K562 (cell line): ENCODE measurements at regions not wholly inside any gene's neighbourhood (a gene's known extent, or its start where the extent isn't known, plus 50 kb on each side); places are given as distances from the start of the nearest gene placed in this dataset.

Experiments used
- ATAC-seq: fragments of 200-7000 bp; cut with Tn5 transposase; 3 replicates; pipeline ENCODE4 v1.9.1; 2020; ENCODE audit warnings: moderate library complexity
- BruUV-seq: library from RNA; stranded (reverse); fragments of 400-500 nt; replicated peaks from 2 replicates; lab custom pipeline; 2021; lab: Mats Ljungman, UMichigan
- CTCF ChIA-PET: fragments of 300-600 bp; formaldehyde crosslinking; extraction: SDS; loops from one replicate; lab custom pipeline; 2021; ENCODE audit warnings: low intra/inter-chr PET ratio; lab: Yijun Ruan, JAX
- POLR2A ChIA-PET: fragments of 300-600, 350-650 bp; sonication (Branson Sonifier 250); formaldehyde crosslinking; extraction: SDS; loops from one replicate; lab custom pipeline; 2021; ENCODE audit warnings: antibody characterized with exemption, inconsistent platforms; lab: Yijun Ruan, JAX
- DNase-seq, 4 experiments: peaks; one replicate each; pipeline versions ENCODE4 v3.0.0 to v3.0.0-alpha.2; 2011 to 2018; ENCODE audit warnings: low spot score in 3 of 4, mixed read lengths in 3 of 4; ENCODE audit errors: extremely low read depth in 1 of 4
- FAIRE-seq: peaks from 2 replicates; lab custom pipeline; 2011; peaks lifted over from hg19 to GRCh38; lab: Jason Lieb, UNC
- H2AFZ ChIP-seq: 2 replicates; pipeline ENCODE4 v1.6.0; 2011; ENCODE audit warnings: low read depth, low read length, control low read depth, inconsistent platforms
- H3K27ac ChIP-seq: fragments of 200-600 bp; 3 replicates; pipeline ENCODE4 v1.8.0; 2011; ENCODE audit warnings: low read depth, mild to moderate bottlenecking, control low read depth, inconsistent platforms, low read length, moderate library complexity, mixed read lengths; ENCODE audit errors: extremely low read depth
- H3K27me3 ChIP-seq, 2 experiments: fragments of 300-600 bp in 1 of 2; 2 replicates in 1 of 2; 3 replicates in 1 of 2; pipeline versions ENCODE4 v1.6.0 to v1.8.0; 2011; ENCODE audit warnings: inconsistent platforms in 2 of 2, low read length in 2 of 2, mild to moderate bottlenecking in 1 of 2, mixed read lengths in 1 of 2, moderate library complexity in 1 of 2; ENCODE audit not compliant: control insufficient read depth in 2 of 2, insufficient read depth in 2 of 2
- H3K36me3 ChIP-seq: fragments of 300-600 bp; 3 replicates; pipeline ENCODE4 v1.8.0; 2011; ENCODE audit warnings: mild to moderate bottlenecking, low read length, inconsistent platforms; ENCODE audit not compliant: control insufficient read depth, insufficient read depth
- H3K4me1 ChIP-seq, 2 experiments: fragments of 200-600 bp in 1 of 2; replicated peaks in 1 of 2; 2 replicates in 1 of 2; 3 replicates in 1 of 2; pipeline versions ENCODE4 v1.5.1 to v1.8.0; 2011; ENCODE audit warnings: inconsistent platforms in 2 of 2, low read length in 2 of 2, mild to moderate bottlenecking in 1 of 2, mixed read lengths in 1 of 2, moderate library complexity in 1 of 2; ENCODE audit not compliant: control insufficient read depth in 2 of 2, insufficient read depth in 2 of 2
- H3K4me2 ChIP-seq: 2 replicates; pipeline ENCODE4 v1.6.1; 2011; ENCODE audit warnings: low read length, control low read depth, inconsistent platforms, mixed read lengths; ENCODE audit not compliant: insufficient read depth
- H3K4me3 ChIP-seq: fragments of 200-600 bp; sonication (generic), shearing (Covaris generic); 2 replicates; pipeline ENCODE4 v1.5.1; 2016; ENCODE audit warnings: control low read depth, inconsistent platforms
- H3K79me2 ChIP-seq: fragments of 200-600 bp; 3 replicates; pipeline ENCODE4 v1.8.0; 2011; ENCODE audit warnings: low read length, inconsistent platforms; ENCODE audit not compliant: control insufficient read depth, insufficient read depth
- H3K9ac ChIP-seq, 2 experiments: 2 replicates each; pipeline versions ENCODE4 v1.6.0 to v1.6.1; 2011; ENCODE audit warnings: low read depth in 2 of 2, low read length in 2 of 2, control low read depth in 1 of 2, inconsistent platforms in 1 of 2, mild to moderate bottlenecking in 1 of 2, mixed read lengths in 1 of 2; ENCODE audit not compliant: insufficient read depth in 1 of 2
- H3K9me1 ChIP-seq: one replicate; pipeline ENCODE4 v1.6.0; 2011; ENCODE audit warnings: inconsistent platforms, mild to moderate bottlenecking, low read length, moderate library complexity; ENCODE audit not compliant: control insufficient read depth, insufficient read depth
- H3K9me3 ChIP-seq: replicated peaks from 2 replicates; pipeline ENCODE4 v1.5.1; 2011; ENCODE audit warnings: low read depth, low read length, inconsistent platforms; ENCODE audit not compliant: control insufficient read depth, insufficient read depth
- H4K20me1 ChIP-seq: replicated peaks from 2 replicates; pipeline ENCODE4 v1.6.1; 2011; ENCODE audit warnings: low read length, inconsistent platforms, mixed read lengths; ENCODE audit not compliant: control insufficient read depth, insufficient read depth
- CHD2 ChIP-seq: IDR thresholded peaks from 2 replicates; pipeline ENCODE4 v1.6.1; 2011; ENCODE audit warnings: low read depth, low read length
- HMG20B ChIP-seq: fragments of 250-450 bp; sonication (Bioruptor Pico); IDR thresholded peaks from 2 replicates; pipeline ENCODE4 v1.5.0; 2021; ENCODE audit warnings: mild to moderate bottlenecking
- KAT8 ChIP-seq: fragments of 450-650 bp; IDR thresholded peaks from 2 replicates; pipeline ENCODE4 v1.6.1; 2016; ENCODE audit warnings: low read depth, mild to moderate bottlenecking
- THRAP3 ChIP-seq: fragments of 450-650 bp; IDR thresholded peaks from 2 replicates; pipeline ENCODE4 v1.6.1; 2016; ENCODE audit warnings: mild to moderate bottlenecking, inconsistent platforms, borderline replicate concordance
- TSC22D4 ChIP-seq: fragments of 450-650 bp; IDR thresholded peaks from 2 replicates; pipeline ENCODE4 v1.6.1; 2016; ENCODE audit warnings: missing genetic modification characterization, missing biosample characterization, control low read depth
- ZBTB8A ChIP-seq: fragments of 450-650 bp; IDR thresholded peaks from 2 replicates; pipeline ENCODE4 v1.6.1; 2018; ENCODE audit warnings: mild to moderate bottlenecking, moderate library complexity; ENCODE audit not compliant: partially characterized antibody
- ZHX1 ChIP-seq: fragments of 150-350 bp; conservative IDR thresholded peaks from 2 replicates; pipeline ENCODE4 v1.6.1; 2014; ENCODE audit warnings: low read length
- ZNF121 ChIP-seq: sonication (generic); formaldehyde crosslinking; conservative IDR thresholded peaks from 2 replicates; pipeline ENCODE4 v1.8.0; 2022; ENCODE audit warnings: missing genetic modification reagents
- ZNF699 ChIP-seq: fragments of 250-450 bp; sonication (Bioruptor Pico); IDR thresholded peaks from 2 replicates; pipeline ENCODE4 v1.8.0; 2021; ENCODE audit warnings: mild to moderate bottlenecking, moderate library complexity; ENCODE audit not compliant: insufficient replicate concordance
- WGBS: fragments of 100-300 bp; shearing (Covaris generic); methylation state at CpG from one replicate; pipeline ENCODE4 v1.1.6; 2016; ENCODE audit warnings: low coverage, mixed read lengths; ENCODE audit not compliant: insufficient coverage; ENCODE audit errors: missing lambda C conversion rate; 5-methylcytosine and 5-hydroxymethylcytosine counted together
- in situ Hi-C: fragments of 300-500 bp; cut with MboI; formaldehyde crosslinking; loops from 4 replicates; pipeline ENCODE4 v1.15.0; 2018; ENCODE audit warnings: inconsistent platforms, mixed read lengths
- intact Hi-C: fragments of 100-400 bp; cut with micrococcal nuclease; formaldehyde crosslinking; loops from 2 replicates; pipeline ENCODE4 v1.14.2; 2022
- TF ChIP-seq, protein P1 (sequence below), 3 experiments: fragments of 200-800 bp in 1 of 3; fragments of 250-450 bp in 1 of 3; fragments of 450-650 bp in 1 of 3; sonication (Bioruptor Pico) in 1 of 3; sonication (Bioruptor generic) in 1 of 3; formaldehyde crosslinking in 1 of 3; IDR thresholded peaks; 2 replicates each; pipeline versions ENCODE4 v1.6.1 to v1.8.0; 2016 to 2022; ENCODE audit warnings: mild to moderate bottlenecking in 2 of 3, missing genetic modification characterization in 2 of 3, missing compliant biosample characterization in 1 of 3, moderate library complexity in 1 of 3

- H3K36me3 ChIP-seq = no peaks in the 10 kb centered on the region
- peaks cover 4% of the 10 kb centered on the region; the same call in 1 of the 2 replicates for H3K9me3 ChIP-seq
- TF ChIP-seq TSC22D4 (tag) = no peak
- no peak for TF ChIP-seq KAT8
- TF ChIP-seq, all 486 proteins: peak for 0
- Histone ChIP-seq H2AFZ (no peak overlapping the region), H3K9me1 (no peaks in the 10 kb centered on the region), H3K4me2 (no peak overlapping the region), H3K27ac (no peak overlapping the region), H3K4me1 (no peaks in the 10 kb centered on the region), H4K20me1 (no peaks in the 10 kb centered on the region), H3K79me2 (no peaks in the 10 kb centered on the region), H3K9ac (no peak overlapping the region), H3K4me3 (no peak overlapping the region), H3K27me3 (peaks cover 0 to 13% of the 10 kb centered on the region in 2 experiments; a peak in 2 of 5 replicates)
- BruUV-seq = no TSS peak
- ATAC-seq (no peak), DNase-seq (no peak), FAIRE-seq (no peak)
- CTCF ChIA-PET = no interaction called here
- POLR2A ChIA-PET = interaction anchor here (0.6 kb wide), 1 partner anchor 103 kb away, joined by 3 read pairs; no protein-coding TSS in a partner anchor
- WGBS = under 1% methylated on average over 11 of the region's 11 CpGs
- in situ Hi-C loops = no loop called here
- intact Hi-C loops = no loop called here
Measured at GRCh38 chr19:33894787-33895186, 98.1 kb downstream of the KCTD15 start.

- H3K36me3 ChIP-seq = no peaks in the 10 kb centered on the region
- H3K4me3 ChIP-seq = no peak overlapping the region
- CTCF ChIA-PET = no interaction called here
- H3K9me3 ChIP-seq = peaks cover 4% of the 10 kb centered on the region; the same call in 1 of the 2 replicates
- no peaks in the 10 kb centered on the region for H3K9me1 ChIP-seq
- H3K27ac ChIP-seq = no peak overlapping the region
- WGBS = 0% methylated on average over 2 of the region's 2 CpGs
- no peak overlapping the region for H3K9ac ChIP-seq
- FAIRE-seq (no peak), DNase-seq (no peak), ATAC-seq (no peak)
- H3K79me2 ChIP-seq = no peaks in the 10 kb centered on the region
- POLR2A ChIA-PET = no interaction called here
- no TSS peak for BruUV-seq
- H3K4me1 ChIP-seq = no peaks in the 10 kb centered on the region
- H4K20me1 ChIP-seq = no peaks in the 10 kb centered on the region
- in situ Hi-C loops = no loop called here
- intact Hi-C loops = no loop called here
- H2AFZ ChIP-seq = no peak overlapping the region
- H3K27me3 ChIP-seq = peaks cover 0 to 9% of the 10 kb centered on the region in 2 experiments; a peak in 2 of 5 replicates
- H3K4me2 ChIP-seq = no peak overlapping the region
- no peak for TF ChIP-seq ZNF121
- TF ChIP-seq CHD2 = no peak
- no peak for TF ChIP-seq ZHX1
- no peak for TF ChIP-seq HMG20B (CRISPR knock-in tag)
- TF ChIP-seq THRAP3 = no peak
- TF ChIP-seq ZNF699 (CRISPR knock-in tag) = no peak
- TF ChIP-seq, protein P1, sequence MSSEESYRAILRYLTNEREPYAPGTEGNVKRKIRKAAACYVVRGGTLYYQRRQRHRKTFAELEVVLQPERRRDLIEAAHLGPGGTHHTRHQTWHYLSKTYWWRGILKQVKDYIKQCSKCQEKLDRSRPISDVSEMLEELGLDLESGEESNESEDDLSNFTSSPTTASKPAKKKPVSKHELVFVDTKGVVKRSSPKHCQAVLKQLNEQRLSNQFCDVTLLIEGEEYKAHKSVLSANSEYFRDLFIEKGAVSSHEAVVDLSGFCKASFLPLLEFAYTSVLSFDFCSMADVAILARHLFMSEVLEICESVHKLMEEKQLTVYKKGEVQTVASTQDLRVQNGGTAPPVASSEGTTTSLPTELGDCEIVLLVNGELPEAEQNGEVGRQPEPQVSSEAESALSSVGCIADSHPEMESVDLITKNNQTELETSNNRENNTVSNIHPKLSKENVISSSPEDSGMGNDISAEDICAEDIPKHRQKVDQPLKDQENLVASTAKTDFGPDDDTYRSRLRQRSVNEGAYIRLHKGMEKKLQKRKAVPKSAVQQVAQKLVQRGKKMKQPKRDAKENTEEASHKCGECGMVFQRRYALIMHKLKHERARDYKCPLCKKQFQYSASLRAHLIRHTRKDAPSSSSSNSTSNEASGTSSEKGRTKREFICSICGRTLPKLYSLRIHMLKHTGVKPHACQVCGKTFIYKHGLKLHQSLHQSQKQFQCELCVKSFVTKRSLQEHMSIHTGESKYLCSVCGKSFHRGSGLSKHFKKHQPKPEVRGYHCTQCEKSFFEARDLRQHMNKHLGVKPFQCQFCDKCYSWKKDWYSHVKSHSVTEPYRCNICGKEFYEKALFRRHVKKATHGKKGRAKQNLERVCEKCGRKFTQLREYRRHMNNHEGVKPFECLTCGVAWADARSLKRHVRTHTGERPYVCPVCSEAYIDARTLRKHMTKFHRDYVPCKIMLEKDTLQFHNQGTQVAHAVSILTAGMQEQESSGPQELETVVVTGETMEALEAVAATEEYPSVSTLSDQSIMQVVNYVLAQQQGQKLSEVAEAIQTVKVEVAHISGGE (CRISPR knock-in tag; IDR thresholded peaks at IDR 0.05) = no peak
- no peak for TF ChIP-seq ZBTB8A
Measured at GRCh38 chr19:33895366-33895765, 98.7 kb downstream of the KCTD15 start.
